Dendritic cell treated with granulocyte-macrophage colony-stimulating factor and Interleukin-4, amounts not matched to agents 40 ng/mL and 50 ng/mL, for 4 days (primary cell): ENCODE measurements at regions not wholly inside any gene's neighbourhood (a gene's known extent, or its start where the extent isn't known, plus 50 kb on each side); places are given as distances from the start of the nearest gene placed in this dataset.
"Not testable (repeated sequence)": the region's sequence is repeated elsewhere in the genome, so short reads cannot be mapped to it uniquely, and the experiment has no call there.

Experiments
- H3K27ac Mint-ChIP-seq: one replicate; pipeline ENCODE4 v1.8.0; 2022; ENCODE audit warnings: mild to moderate bottlenecking, mixed read lengths
- H3K27me3 Mint-ChIP-seq: one replicate; pipeline ENCODE4 v1.8.0; 2022; ENCODE audit warnings: mild to moderate bottlenecking, mixed read lengths
- H3K36me3 Mint-ChIP-seq: one replicate; pipeline ENCODE4 v1.8.0; 2022; ENCODE audit warnings: low read depth, mixed read lengths
- H3K4me1 Mint-ChIP-seq: one replicate; pipeline ENCODE4 v1.8.0; 2022; ENCODE audit warnings: low read depth, mixed read lengths
- H3K4me3 Mint-ChIP-seq: one replicate; pipeline ENCODE4 v1.8.0; 2022; ENCODE audit warnings: mild to moderate bottlenecking, moderate library complexity, mixed read lengths
- H3K9me3 Mint-ChIP-seq: one replicate; pipeline ENCODE4 v1.8.0; 2022; ENCODE audit warnings: mixed read lengths
- intact Hi-C: fragments of 100-400 bp; cut with micrococcal nuclease; formaldehyde crosslinking; loops from one replicate; pipeline ENCODE4 v1.15.0; 2022

DNA sequence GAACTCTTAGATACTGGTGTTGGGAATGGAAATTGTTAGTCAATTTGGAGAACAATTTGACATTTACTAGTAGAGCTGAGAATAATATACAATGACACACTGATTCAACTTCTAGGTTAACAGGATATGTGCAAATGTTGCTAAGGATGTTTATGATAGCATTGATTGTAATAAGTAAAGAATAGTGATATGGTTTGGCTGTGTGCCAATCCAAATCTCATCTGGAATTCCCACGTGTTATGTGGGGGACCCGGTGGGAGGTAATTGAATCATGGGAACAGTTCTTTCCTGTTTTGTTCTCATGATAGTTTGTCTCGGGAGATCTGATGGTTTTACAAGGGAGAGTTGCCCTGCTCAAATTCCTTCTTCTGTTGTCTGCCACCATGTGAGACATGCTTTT is 302.4 kb upstream of the TMPRSS15 start:
- H3K36me3 Mint-ChIP-seq = no peaks in the 10 kb centered on the region
- no peak overlapping the region for H3K4me3 Mint-ChIP-seq
- peaks cover 33% of the 10 kb centered on the region for H3K9me3 Mint-ChIP-seq
- no peaks in the 10 kb centered on the region for H3K4me1 Mint-ChIP-seq
- intact Hi-C loops = no loop called here
- no peak overlapping the region for H3K27ac Mint-ChIP-seq
- no peaks in the 10 kb centered on the region for H3K27me3 Mint-ChIP-seq

GRCh38 chr21:18711662-18712061 is 308.1 kb upstream of the TMPRSS15 start:
- no peaks in the 10 kb centered on the region for H3K4me1 Mint-ChIP-seq
- no peaks in the 10 kb centered on the region for H3K27me3 Mint-ChIP-seq
- no peak overlapping the region for H3K27ac Mint-ChIP-seq
- H3K9me3 Mint-ChIP-seq = peaks cover 44% of the 10 kb centered on the region
- intact Hi-C loops = no loop called here
- H3K4me3 Mint-ChIP-seq = no peak overlapping the region
- H3K36me3 Mint-ChIP-seq = no peaks in the 10 kb centered on the region

GRCh38 chr21:18715606-18716005 is 312.0 kb upstream of the TMPRSS15 start:
- Mint-ChIP-seq H3K27ac (no peak overlapping the region), H3K9me3 (peaks cover 39% of the 10 kb centered on the region), H3K4me1 (no peaks in the 10 kb centered on the region), H3K36me3 (no peaks in the 10 kb centered on the region), H3K4me3 (no peak overlapping the region), H3K27me3 (no peaks in the 10 kb centered on the region)
- intact Hi-C loops = no loop called here

GRCh38 chr21:18716578-18717138 is 313.1 kb upstream of the TMPRSS15 start:
- H3K9me3 Mint-ChIP-seq = peaks cover 35% of the 10 kb centered on the region
- H3K36me3 Mint-ChIP-seq = no peaks in the 10 kb centered on the region
- no peaks in the 10 kb centered on the region for H3K4me1 Mint-ChIP-seq
- H3K4me3 Mint-ChIP-seq = no peak overlapping the region
- no peaks in the 10 kb centered on the region for H3K27me3 Mint-ChIP-seq
- intact Hi-C loops = no loop called here
- no peak overlapping the region for H3K27ac Mint-ChIP-seq

DNA sequence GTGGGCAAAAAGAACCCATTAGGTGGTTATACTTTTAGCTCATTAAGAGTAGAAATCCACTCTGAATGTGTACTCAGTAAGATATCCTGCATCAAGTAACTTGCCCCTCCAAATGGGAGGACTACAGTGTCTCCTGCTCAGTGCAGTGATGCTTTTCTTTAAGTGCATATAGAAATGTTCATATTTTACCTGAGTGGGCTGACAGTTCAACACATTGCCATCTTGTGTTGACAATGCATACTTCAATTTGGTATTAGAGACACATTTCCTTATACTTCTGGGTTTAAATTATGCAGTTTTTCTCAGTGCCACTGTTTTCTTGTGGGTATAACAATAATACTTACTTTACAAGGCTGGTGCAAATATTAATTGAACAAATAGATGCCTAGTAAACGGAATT is 318.6 kb upstream of the TMPRSS15 start:
- no peaks in the 10 kb centered on the region for H3K27me3 Mint-ChIP-seq
- H3K4me3 Mint-ChIP-seq = no peak overlapping the region
- intact Hi-C loops = no loop called here

DNA sequence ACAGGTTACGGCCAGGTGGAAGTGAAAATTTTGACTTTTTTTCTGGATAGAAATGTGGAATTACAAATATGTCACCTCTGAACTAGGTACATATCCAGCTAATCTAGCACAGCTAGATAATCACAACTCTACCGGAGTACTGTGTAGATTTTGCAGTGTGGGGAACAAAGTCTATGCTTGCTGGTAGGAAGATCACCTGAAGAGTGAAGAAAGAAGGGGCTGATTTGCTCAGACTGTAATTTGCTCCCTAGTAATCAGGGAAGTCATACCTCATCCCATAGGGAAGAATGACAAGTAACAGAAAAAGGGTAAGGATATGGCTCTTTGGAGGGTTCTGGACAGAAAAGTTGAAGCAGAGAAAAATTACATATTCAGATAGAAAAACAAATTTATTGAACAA is 319.6 kb upstream of the TMPRSS15 start:
- no peaks in the 10 kb centered on the region for H3K27me3 Mint-ChIP-seq
- H3K4me3 Mint-ChIP-seq = no peak overlapping the region
- no peak overlapping the region for H3K27ac Mint-ChIP-seq
- no peaks in the 10 kb centered on the region for H3K4me1 Mint-ChIP-seq
- intact Hi-C loops = no loop called here
- peaks cover 29% of the 10 kb centered on the region for H3K9me3 Mint-ChIP-seq
- H3K36me3 Mint-ChIP-seq = no peaks in the 10 kb centered on the region

More for the DNA sequence above, 318.6 kb upstream of the TMPRSS15 start:
- H3K27ac Mint-ChIP-seq = no peak overlapping the region
- H3K36me3 Mint-ChIP-seq = no peaks in the 10 kb centered on the region
- H3K4me1 Mint-ChIP-seq = no peaks in the 10 kb centered on the region
- peaks cover 29% of the 10 kb centered on the region for H3K9me3 Mint-ChIP-seq

- Mint-ChIP-seq H3K9me3 (peaks cover 20% of the 10 kb centered on the region), H3K4me1 (no peaks in the 10 kb centered on the region), H3K4me3 (no peak overlapping the region), H3K27ac (no peak overlapping the region), H3K27me3 (no peaks in the 10 kb centered on the region), H3K36me3 (no peaks in the 10 kb centered on the region)
- intact Hi-C loops = no loop called here
These were observed 322.1 kb upstream of the TMPRSS15 start for GRCh38 chr21:18725653-18726052.

DNA sequence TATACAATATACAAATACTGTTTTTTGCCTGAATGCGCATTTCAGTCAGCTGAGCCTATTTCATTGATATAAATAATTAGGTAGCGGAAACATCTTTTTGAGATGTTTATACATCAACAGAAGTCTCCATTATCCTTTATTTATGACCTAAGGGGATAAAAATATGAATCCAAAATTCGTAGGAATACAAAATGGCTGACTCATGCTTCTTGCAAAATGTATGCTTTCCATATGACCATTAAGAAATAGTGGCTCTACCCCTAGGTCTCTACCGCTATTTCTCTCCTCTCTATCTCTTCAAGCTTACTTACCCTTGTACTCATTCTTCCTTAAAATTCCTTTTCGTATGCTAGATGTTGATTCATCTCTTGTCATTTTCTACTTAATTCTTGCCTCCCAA is 338.4 kb upstream of the TMPRSS15 start:
- intact Hi-C loops = no loop called here
- H3K4me3 Mint-ChIP-seq = no peak overlapping the region
- no peak overlapping the region for H3K27ac Mint-ChIP-seq
- H3K9me3 Mint-ChIP-seq = peaks cover 23% of the 10 kb centered on the region
- H3K27me3 Mint-ChIP-seq = no peaks in the 10 kb centered on the region
- no peaks in the 10 kb centered on the region for H3K4me1 Mint-ChIP-seq
- no peaks in the 10 kb centered on the region for H3K36me3 Mint-ChIP-seq

DNA sequence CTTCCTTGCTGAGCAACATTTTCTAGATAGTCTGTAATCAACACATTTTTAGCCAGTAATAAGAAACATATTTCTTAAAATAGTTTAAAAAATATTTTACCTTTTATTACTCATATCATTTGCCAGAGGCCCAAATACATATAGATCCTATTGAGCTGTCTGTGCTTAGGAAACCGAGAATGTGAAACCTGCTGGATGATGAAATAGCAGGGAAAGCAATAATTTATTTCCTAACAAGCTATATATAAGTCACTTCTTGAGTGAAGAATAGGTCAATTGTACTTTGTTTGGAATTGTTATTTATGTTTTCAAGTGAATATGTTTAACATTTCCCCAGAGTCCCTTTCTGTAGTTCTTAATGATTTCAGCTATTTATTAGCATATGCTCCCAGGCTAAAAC is 339.9 kb upstream of the TMPRSS15 start:
- Mint-ChIP-seq H3K9me3 (peaks cover 18% of the 10 kb centered on the region), H3K36me3 (no peaks in the 10 kb centered on the region), H3K4me3 (no peak overlapping the region), H3K27ac (no peak overlapping the region), H3K27me3 (no peaks in the 10 kb centered on the region), H3K4me1 (no peaks in the 10 kb centered on the region)
- intact Hi-C loops = no loop called here

- no peak overlapping the region for H3K4me3 Mint-ChIP-seq
- no peaks in the 10 kb centered on the region for H3K27me3 Mint-ChIP-seq
- peaks cover 24% of the 10 kb centered on the region for H3K9me3 Mint-ChIP-seq
- H3K36me3 Mint-ChIP-seq = no peaks in the 10 kb centered on the region
- H3K27ac Mint-ChIP-seq = no peak overlapping the region
- intact Hi-C loops = no loop called here
- H3K4me1 Mint-ChIP-seq = no peaks in the 10 kb centered on the region
These were observed 341.3 kb upstream of the TMPRSS15 start for GRCh38 chr21:18744840-18745239.

- peaks cover 89% of the 10 kb centered on the region for H3K9me3 Mint-ChIP-seq
- H3K36me3 Mint-ChIP-seq, intact Hi-C loops, H3K4me3 Mint-ChIP-seq, H3K27me3 Mint-ChIP-seq, H3K27ac Mint-ChIP-seq, H3K4me1 Mint-ChIP-seq: not testable (repeated sequence)
These were observed 349.3 kb upstream of the TMPRSS15 start for GRCh38 chr21:18752894-18753293.

DNA sequence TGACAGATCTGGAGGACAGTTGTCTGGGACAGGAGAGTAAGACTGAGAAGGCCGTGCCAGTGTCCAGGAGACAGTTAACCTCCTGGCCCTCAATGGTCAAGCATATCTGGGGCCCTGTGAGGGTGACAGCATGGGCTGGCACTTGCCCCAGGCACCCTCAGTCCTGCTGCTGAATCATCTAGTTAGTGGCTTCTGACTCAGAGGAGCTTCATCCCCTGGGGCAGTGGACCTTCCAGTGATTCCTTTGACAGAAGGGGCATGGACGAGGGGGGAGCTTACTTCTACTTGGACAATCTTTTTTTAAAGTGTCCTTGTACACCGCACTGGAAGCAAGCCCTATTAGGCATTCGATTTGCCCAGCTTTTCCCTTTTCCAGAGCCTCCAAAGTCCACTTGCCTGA is 352.7 kb upstream of the TMPRSS15 start:
- H3K27me3 Mint-ChIP-seq, H3K4me3 Mint-ChIP-seq, H3K27ac Mint-ChIP-seq, H3K36me3 Mint-ChIP-seq, intact Hi-C loops, H3K4me1 Mint-ChIP-seq: not testable (repeated sequence)
- H3K9me3 Mint-ChIP-seq = peaks cover 89% of the 10 kb centered on the region

- Mint-ChIP-seq H3K4me3 (no peak overlapping the region), H3K36me3 (no peaks in the 10 kb centered on the region), H3K27ac (no peak overlapping the region), H3K4me1 (no peaks in the 10 kb centered on the region), H3K9me3 (peaks cover 77% of the 10 kb centered on the region), H3K27me3 (no peaks in the 10 kb centered on the region)
- intact Hi-C loops = no loop called here
These were observed 355.7 kb upstream of the TMPRSS15 start for GRCh38 chr21:18759267-18759666.

GRCh38 chr21:18759751-18760161 is 356.2 kb upstream of the TMPRSS15 start:
- H3K27me3 Mint-ChIP-seq = no peaks in the 10 kb centered on the region
- peaks cover 77% of the 10 kb centered on the region for H3K9me3 Mint-ChIP-seq
- intact Hi-C loops = no loop called here
- no peak overlapping the region for H3K27ac Mint-ChIP-seq
- no peaks in the 10 kb centered on the region for H3K36me3 Mint-ChIP-seq
- no peak overlapping the region for H3K4me3 Mint-ChIP-seq
- no peaks in the 10 kb centered on the region for H3K4me1 Mint-ChIP-seq

DNA sequence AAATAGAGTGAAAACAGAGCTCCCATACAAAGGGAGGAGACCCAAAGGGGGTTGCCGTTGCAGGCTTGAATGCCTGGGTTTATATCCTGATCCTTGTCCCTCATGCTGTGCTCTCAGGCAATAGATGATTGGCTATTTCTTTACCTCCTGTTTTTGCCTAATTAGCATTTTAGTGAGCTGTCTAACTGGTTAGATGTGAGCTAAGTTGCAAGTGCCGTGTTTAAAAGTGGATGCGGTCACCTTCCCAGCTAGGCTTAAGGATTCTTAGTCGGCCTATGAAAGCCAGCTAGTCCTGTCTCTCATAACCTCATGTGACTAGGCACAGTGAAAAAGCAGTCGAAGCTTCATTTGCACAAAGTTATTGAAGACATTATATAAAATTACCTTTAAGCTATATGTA is 356.7 kb upstream of the TMPRSS15 start:
- Mint-ChIP-seq H3K4me1 (no peaks in the 10 kb centered on the region), H3K4me3 (no peak overlapping the region), H3K27ac (no peak overlapping the region), H3K36me3 (no peaks in the 10 kb centered on the region), H3K27me3 (no peaks in the 10 kb centered on the region), H3K9me3 (peaks cover 77% of the 10 kb centered on the region)
- intact Hi-C loops = no loop called here
